CD4-positive, CD25-positive, alpha-beta regulatory T cell (primary cell): ENCODE measurements at regions not wholly inside any gene's neighbourhood (a gene's known extent, or its start where the extent isn't known, plus 50 kb on each side); places are given as distances from the start of the nearest gene placed in this dataset.
"Not testable (repeated sequence)": the region's sequence is repeated elsewhere in the genome, so short reads cannot be mapped to it uniquely, and the experiment has no call there.

Experiments used
- ATAC-seq, 2 donors: fragments of 150-1000 bp; cut with Tn5 transposase; one replicate each; pipeline ENCODE4 v1.10.0; 2021; ENCODE audit warnings: low read depth in 2 of 2, moderate number of reproducible peaks in 2 of 2, moderate library complexity in 1 of 2
- DNase-seq, 3 donors: peaks; one replicate each; pipeline versions ENCODE4 v3.0.0 to v3.0.0-alpha.2; 2012 to 2022; ENCODE audit warnings: mixed read lengths in 1 of 3
- H3K27ac ChIP-seq: one replicate; pipeline ENCODE4 v1.7.0; 2013; ENCODE audit warnings: mild to moderate bottlenecking, low read length; ENCODE audit not compliant: insufficient read depth, poor library complexity, severe bottlenecking
- H3K27me3 ChIP-seq: one replicate; pipeline ENCODE4 v1.7.0; 2013; ENCODE audit warnings: low read length; ENCODE audit not compliant: control insufficient read depth, insufficient read depth
- H3K36me3 ChIP-seq: one replicate; pipeline ENCODE4 v1.7.0; 2013; ENCODE audit warnings: mild to moderate bottlenecking, low read length, moderate library complexity; ENCODE audit not compliant: control insufficient read depth, insufficient read depth
- H3K4me1 ChIP-seq: 2 replicates; pipeline ENCODE4 v1.7.0; 2013; ENCODE audit warnings: mild to moderate bottlenecking, low read length; ENCODE audit not compliant: insufficient read depth, control insufficient read depth, poor library complexity, severe bottlenecking
- H3K4me3 ChIP-seq: one replicate; pipeline ENCODE4 v1.7.0; 2013; ENCODE audit warnings: low read depth, mild to moderate bottlenecking, low read length, moderate library complexity
- H3K9me3 ChIP-seq, 2 experiments: 1 replicate in 1 of 2; 2 replicates in 1 of 2; pipeline ENCODE4 v1.7.0; 2013; ENCODE audit warnings: low read length in 2 of 2, mild to moderate bottlenecking in 1 of 2, moderate library complexity in 1 of 2; ENCODE audit not compliant: control insufficient read depth in 2 of 2
- H3K27ac Mint-ChIP-seq, 3 donors: one replicate each; pipeline ENCODE4 v1.8.0; 2020 to 2022; ENCODE audit warnings: mild to moderate bottlenecking in 3 of 3, mixed read lengths in 3 of 3, moderate library complexity in 2 of 3
- H3K27me3 Mint-ChIP-seq: one replicate; pipeline ENCODE4 v1.8.0; 2022; ENCODE audit warnings: mild to moderate bottlenecking, mixed read lengths
- H3K36me3 Mint-ChIP-seq: one replicate; pipeline ENCODE4 v1.8.0; 2020; ENCODE audit warnings: mixed read lengths
- H3K4me1 Mint-ChIP-seq, 4 donors: one replicate each; pipeline ENCODE4 v1.8.0; 2020 to 2022; ENCODE audit warnings: mixed read lengths in 4 of 4, mild to moderate bottlenecking in 1 of 4
- H3K4me3 Mint-ChIP-seq, 4 donors: one replicate each; pipeline ENCODE4 v1.8.0; 2020 to 2022; ENCODE audit warnings: mild to moderate bottlenecking in 4 of 4, mixed read lengths in 4 of 4, moderate library complexity in 3 of 4
- H3K9me3 Mint-ChIP-seq, 7 donors: one replicate each; pipeline ENCODE4 v1.8.0; 2020 to 2022; ENCODE audit warnings: mixed read lengths in 7 of 7, mild to moderate bottlenecking in 3 of 7, moderate library complexity in 2 of 7

DNA sequence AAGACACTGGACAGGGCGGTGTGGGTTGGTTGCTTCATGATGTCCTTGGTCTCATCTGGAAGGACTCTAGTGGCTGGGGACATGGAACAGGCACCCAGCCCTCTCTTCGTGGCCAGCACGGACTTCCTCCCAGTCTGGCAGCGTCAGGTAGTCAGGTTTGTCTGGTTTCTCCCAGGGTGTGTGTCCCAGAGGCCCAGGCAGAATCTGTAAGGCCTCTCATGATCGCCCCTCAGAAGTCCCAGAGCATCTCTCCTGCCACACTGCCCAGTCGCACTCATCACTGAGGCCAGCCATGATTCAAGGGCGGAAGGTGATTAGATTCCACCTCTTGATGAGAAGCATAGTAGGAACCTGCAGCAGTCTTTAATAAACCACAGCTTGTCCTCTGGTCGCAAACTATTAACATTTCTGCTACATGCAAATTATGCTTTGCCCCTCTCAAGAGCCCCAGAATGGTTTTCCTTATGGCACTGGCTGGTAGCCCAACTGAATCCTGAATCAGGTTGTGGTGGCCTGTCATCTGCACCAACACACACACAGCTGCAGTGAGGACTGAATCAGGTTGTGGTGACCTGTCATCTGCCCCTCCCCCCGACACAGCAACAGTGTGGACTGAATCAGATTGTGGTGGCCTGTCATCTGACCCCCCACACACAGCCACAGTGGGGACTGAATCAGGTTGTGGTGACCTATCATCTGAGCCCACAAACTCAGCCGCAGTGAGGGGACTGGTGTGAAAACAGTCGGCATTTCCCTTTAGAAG lies 1742.9 kb upstream of the TPTE start:
- not testable (repeated sequence) for H3K36me3 ChIP-seq, H3K4me1 Mint-ChIP-seq, H3K36me3 Mint-ChIP-seq

DNA sequence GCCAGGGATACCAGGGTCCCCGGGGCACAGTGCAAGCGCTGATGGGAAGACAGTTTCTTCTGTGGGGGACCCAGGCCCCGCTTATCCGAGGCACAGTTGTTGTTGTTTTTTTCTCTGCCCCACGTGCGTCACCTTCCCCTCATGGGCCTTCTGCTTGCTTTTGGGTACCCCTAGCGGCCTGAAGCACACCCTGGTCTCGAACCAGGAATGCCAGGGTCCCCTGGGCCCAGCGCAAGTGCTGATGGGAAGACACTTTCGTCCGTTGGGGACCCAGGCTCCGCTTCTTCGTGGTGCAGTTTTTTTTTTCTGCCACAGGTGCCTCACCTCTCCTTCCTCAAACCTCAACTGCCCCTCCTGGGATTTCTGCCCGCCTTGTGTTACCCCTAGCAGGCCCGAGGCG lies 1708.5 kb upstream of the TPTE start:
- not testable (repeated sequence) for H3K4me3 ChIP-seq, H3K4me3 Mint-ChIP-seq, H3K4me1 Mint-ChIP-seq, H3K36me3 Mint-ChIP-seq, H3K27ac ChIP-seq, DNase-seq, H3K9me3 Mint-ChIP-seq, ATAC-seq, H3K27me3 ChIP-seq, H3K4me1 ChIP-seq, H3K27me3 Mint-ChIP-seq, H3K9me3 ChIP-seq, H3K27ac Mint-ChIP-seq, H3K36me3 ChIP-seq

More for the DNA sequence above, 1742.9 kb upstream of the TPTE start:
- not testable (repeated sequence) for H3K27ac ChIP-seq, H3K4me3 Mint-ChIP-seq, H3K9me3 ChIP-seq, ATAC-seq, H3K4me3 ChIP-seq, H3K27me3 Mint-ChIP-seq, DNase-seq, H3K4me1 ChIP-seq, H3K27me3 ChIP-seq, H3K27ac Mint-ChIP-seq
- peaks cover 2 to 29% (median 4%) of the 10 kb centered on the region in 7 donors for H3K9me3 Mint-ChIP-seq

GRCh38 chr21:8834264-8834663 lies 1687.1 kb upstream of the TPTE start:
- not testable (repeated sequence) for H3K4me1 Mint-ChIP-seq, ATAC-seq, H3K27ac Mint-ChIP-seq, H3K4me1 ChIP-seq, H3K4me3 Mint-ChIP-seq, H3K27ac ChIP-seq, H3K9me3 ChIP-seq, H3K36me3 Mint-ChIP-seq, H3K4me3 ChIP-seq, H3K9me3 Mint-ChIP-seq, H3K36me3 ChIP-seq, H3K27me3 Mint-ChIP-seq, H3K27me3 ChIP-seq, DNase-seq
